MCF 10A (cell line): ENCODE measurements at regions not wholly inside any gene's neighbourhood (a gene's known extent, or its start where the extent isn't known, plus 50 kb on each side); places are given as distances from the start of the nearest gene placed in this dataset.

Source experiments
- BruUV-seq: library from RNA; stranded (reverse); fragments of 400-500 nt; replicated peaks from 2 replicates; lab custom pipeline; 2021; lab: Mats Ljungman, UMichigan
- CTCF ChIA-PET: fragments of 300-600 bp; sonication (Branson Sonifier 250); formaldehyde crosslinking; extraction: SDS; loops from one replicate; lab custom pipeline; 2021; ENCODE audit warnings: antibody characterized with exemption, inconsistent platforms; lab: Yijun Ruan, JAX
- POLR2A ChIA-PET: fragments of 300-600, 350-650 bp; sonication (Branson Sonifier 250); formaldehyde crosslinking; extraction: SDS; loops from one replicate; lab custom pipeline; 2020; ENCODE audit warnings: antibody characterized with exemption, inconsistent platforms; lab: Yijun Ruan, JAX
- DNase-seq: peaks from one replicate; pipeline ENCODE4 v3.0.0-alpha.2; 2018; ENCODE audit not compliant: unreplicated experiment
- H3K27ac Mint-ChIP-seq: one replicate; pipeline ENCODE4 v1.8.0; 2022; ENCODE audit warnings: mild to moderate bottlenecking, low read depth, mixed read lengths; ENCODE audit not compliant: unreplicated experiment
- H3K27me3 Mint-ChIP-seq: one replicate; pipeline ENCODE4 v1.8.0; 2022; ENCODE audit warnings: mixed read lengths; ENCODE audit not compliant: insufficient read depth, unreplicated experiment
- H3K36me3 Mint-ChIP-seq: one replicate; pipeline ENCODE4 v1.8.0; 2022; ENCODE audit warnings: mild to moderate bottlenecking, moderate library complexity, mixed read lengths; ENCODE audit not compliant: insufficient read depth, unreplicated experiment
- H3K4me1 Mint-ChIP-seq: one replicate; pipeline ENCODE4 v1.8.0; 2022; ENCODE audit warnings: mixed read lengths; ENCODE audit not compliant: insufficient read depth, unreplicated experiment
- H3K4me3 Mint-ChIP-seq: one replicate; pipeline ENCODE4 v1.8.0; 2022; ENCODE audit warnings: mild to moderate bottlenecking, moderate library complexity, mixed read lengths; ENCODE audit not compliant: unreplicated experiment
- H3K9me3 Mint-ChIP-seq: one replicate; pipeline ENCODE4 v1.8.0; 2022; ENCODE audit warnings: mixed read lengths; ENCODE audit not compliant: unreplicated experiment
- intact Hi-C: fragments of 100-400 bp; cut with micrococcal nuclease; formaldehyde crosslinking; loops from 2 replicates; pipeline ENCODE4 v1.14.1; 2022
- TF ChIP-seq, protein P1 (sequence below): fragments of 200-600 bp; IDR thresholded peaks from one replicate; pipeline ENCODE4 v1.8.0; 2022; ENCODE audit warnings: antibody characterized with exemption, mild to moderate bottlenecking; ENCODE audit not compliant: unreplicated experiment

DNA sequence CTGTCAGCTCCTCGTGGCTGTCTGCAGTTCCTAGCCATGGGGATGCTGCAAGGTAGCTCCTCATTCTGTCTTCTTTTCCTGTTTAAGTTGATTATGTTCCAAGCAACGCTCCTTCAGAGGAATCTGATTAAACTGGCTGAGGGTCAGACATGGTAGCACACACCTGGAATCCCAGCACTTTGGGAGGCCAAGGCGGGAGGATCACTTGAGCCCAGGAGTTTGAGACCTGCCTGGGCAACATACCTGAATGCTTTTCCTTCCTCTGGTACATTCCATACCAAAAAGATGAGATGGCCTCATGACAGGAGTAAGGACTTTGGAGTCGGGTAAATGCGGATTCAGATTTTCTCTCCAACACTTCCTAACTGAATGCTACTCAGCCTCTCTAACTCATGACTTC is 246.8 kb upstream of the JARID2 start:
- ChIA-PET CTCF (interaction anchor here (0.7 to 1.0 kb wide), 3 partner anchors 21 to 221 kb away, joined by 3 read pairs; no protein-coding TSS in a partner anchor), POLR2A (no interaction called here)
- Mint-ChIP-seq H3K36me3 (no peaks in the 10 kb centered on the region), H3K27me3 (no peaks in the 10 kb centered on the region), H3K4me1 (no peaks in the 10 kb centered on the region), H3K9me3 (no peaks in the 10 kb centered on the region), H3K4me3 (no peak overlapping the region), H3K27ac (no peak overlapping the region)
- intact Hi-C loops: no loop called here
- no peak for DNase-seq
- BruUV-seq: no TSS peak
- TF ChIP-seq, protein P1, sequence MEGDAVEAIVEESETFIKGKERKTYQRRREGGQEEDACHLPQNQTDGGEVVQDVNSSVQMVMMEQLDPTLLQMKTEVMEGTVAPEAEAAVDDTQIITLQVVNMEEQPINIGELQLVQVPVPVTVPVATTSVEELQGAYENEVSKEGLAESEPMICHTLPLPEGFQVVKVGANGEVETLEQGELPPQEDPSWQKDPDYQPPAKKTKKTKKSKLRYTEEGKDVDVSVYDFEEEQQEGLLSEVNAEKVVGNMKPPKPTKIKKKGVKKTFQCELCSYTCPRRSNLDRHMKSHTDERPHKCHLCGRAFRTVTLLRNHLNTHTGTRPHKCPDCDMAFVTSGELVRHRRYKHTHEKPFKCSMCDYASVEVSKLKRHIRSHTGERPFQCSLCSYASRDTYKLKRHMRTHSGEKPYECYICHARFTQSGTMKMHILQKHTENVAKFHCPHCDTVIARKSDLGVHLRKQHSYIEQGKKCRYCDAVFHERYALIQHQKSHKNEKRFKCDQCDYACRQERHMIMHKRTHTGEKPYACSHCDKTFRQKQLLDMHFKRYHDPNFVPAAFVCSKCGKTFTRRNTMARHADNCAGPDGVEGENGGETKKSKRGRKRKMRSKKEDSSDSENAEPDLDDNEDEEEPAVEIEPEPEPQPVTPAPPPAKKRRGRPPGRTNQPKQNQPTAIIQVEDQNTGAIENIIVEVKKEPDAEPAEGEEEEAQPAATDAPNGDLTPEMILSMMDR: no peak

DNA sequence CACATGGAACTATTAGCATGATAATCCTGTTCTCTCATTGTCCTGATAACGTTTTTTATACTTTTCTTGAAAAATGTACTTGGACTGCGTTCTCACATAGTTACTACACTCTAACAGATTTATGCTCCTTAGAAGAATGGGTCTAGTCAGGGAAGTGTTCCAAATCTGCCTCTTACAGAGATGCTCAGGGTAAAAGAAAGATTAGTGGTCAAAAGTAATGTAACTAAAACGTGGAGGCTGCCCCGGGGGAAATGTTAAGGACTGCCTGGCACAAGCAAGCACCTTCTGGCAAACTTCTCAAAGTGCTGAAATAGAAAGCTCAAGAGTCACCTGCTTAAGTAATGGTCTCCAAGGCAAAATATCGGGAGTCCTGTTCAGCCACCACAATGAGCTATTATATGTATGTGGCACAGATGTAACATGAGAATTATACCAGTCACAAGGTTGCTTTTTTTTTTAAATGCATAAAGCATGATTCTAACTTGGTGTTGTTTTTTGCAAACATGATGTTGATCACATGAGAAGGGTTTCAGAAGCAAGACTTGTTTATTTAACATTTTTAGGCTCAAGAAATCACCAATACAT is 244.5 kb upstream of the JARID2 start:
- Mint-ChIP-seq H3K4me3 (no peak overlapping the region), H3K9me3 (no peaks in the 10 kb centered on the region), H3K27ac (no peak overlapping the region), H3K27me3 (no peaks in the 10 kb centered on the region), H3K36me3 (no peaks in the 10 kb centered on the region), H3K4me1 (no peaks in the 10 kb centered on the region)
- POLR2A ChIA-PET: no interaction called here
- TF ChIP-seq, protein P1: no peak
- DNase-seq: no peak
- intact Hi-C loops: no loop called here
- BruUV-seq: no TSS peak
- CTCF ChIA-PET: no interaction called here

DNA sequence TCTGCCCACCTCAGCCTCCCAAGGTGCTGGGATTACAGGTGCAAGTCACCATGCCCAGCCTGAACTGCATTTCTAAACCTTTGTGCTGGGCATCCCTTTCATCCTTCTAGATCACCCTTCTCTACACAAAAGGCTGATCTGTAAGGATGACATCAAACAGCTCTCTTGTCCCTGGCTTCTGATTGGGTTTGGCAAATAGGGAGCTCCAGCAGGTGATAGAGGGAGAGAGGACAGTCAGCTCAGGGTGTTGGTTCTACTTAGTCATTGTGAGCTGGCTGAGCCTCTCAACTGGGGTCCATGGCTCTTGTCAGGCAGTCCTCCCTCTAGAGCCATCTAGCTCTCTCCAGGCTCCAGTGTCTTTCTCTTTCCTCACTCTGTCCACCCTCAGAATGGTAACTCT is 237.6 kb upstream of the JARID2 start:
- BruUV-seq: no TSS peak
- TF ChIP-seq, protein P1: no peak
- ChIA-PET POLR2A (no interaction called here), CTCF (no interaction called here)
- intact Hi-C loops: no loop called here
- Mint-ChIP-seq H3K4me1 (no peaks in the 10 kb centered on the region), H3K27me3 (no peaks in the 10 kb centered on the region), H3K27ac (no peak overlapping the region), H3K4me3 (no peak overlapping the region), H3K9me3 (no peaks in the 10 kb centered on the region), H3K36me3 (no peaks in the 10 kb centered on the region)
- no peak for DNase-seq

DNA sequence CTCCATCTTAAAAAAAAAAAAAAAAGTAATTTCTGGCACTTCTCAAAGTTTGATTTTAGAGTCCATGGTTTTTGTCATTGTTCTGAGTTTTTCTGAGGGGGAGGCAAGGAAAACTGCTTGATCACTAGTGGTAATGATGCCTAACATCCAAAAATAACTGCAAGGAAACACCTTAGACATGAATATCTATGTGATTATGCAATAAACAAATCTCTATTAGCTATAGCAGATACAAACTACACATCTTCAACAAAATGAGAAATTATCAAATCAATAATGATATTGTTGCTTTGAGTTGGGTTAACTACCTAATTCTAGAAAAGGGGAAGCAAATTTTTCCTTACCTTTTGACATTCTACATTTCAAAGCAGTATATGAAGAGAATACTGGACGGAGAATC is 230.9 kb upstream of the JARID2 start:
- ChIA-PET POLR2A (no interaction called here), CTCF (no interaction called here)
- BruUV-seq: no TSS peak
- no peaks in the 10 kb centered on the region for H3K27me3 Mint-ChIP-seq
- H3K4me1 Mint-ChIP-seq: no peaks in the 10 kb centered on the region
- no peak overlapping the region for H3K4me3 Mint-ChIP-seq
- no peak overlapping the region for H3K27ac Mint-ChIP-seq
- no peaks in the 10 kb centered on the region for H3K36me3 Mint-ChIP-seq
- no peak for DNase-seq
- H3K9me3 Mint-ChIP-seq: no peaks in the 10 kb centered on the region
- intact Hi-C loops: no loop called here
- TF ChIP-seq, protein P1: no peak
